ENCODE measurements at regions not wholly inside any gene's neighbourhood (a gene's known extent, or its start where the extent isn't known, plus 50 kb on each side); places are given as distances from the start of the nearest gene placed in this dataset.

GRCh38 chr6:111958534-111958933 lies 85.3 kb upstream of the FYN start:
- TF ChIP-seq CTCF (IDR thresholded peaks at IDR 0.05) = no peak
- TF ChIP-seq POLR2A (IDR thresholded peaks at IDR 0.05) = no peak

All from right lobe of liver (tissue), 4 donors.